ENCODE measurements at regions not wholly inside any gene's neighbourhood (a gene's known extent, or its start where the extent isn't known, plus 50 kb on each side); places are given as distances from the start of the nearest gene placed in this dataset.

GRCh38 chr6:19268117-19268516 lies 569.1 kb upstream of the ID4 start:
- DNase-seq (ENCODE audit: low read depth): no peak

- no peak for DNase-seq (ENCODE audit: low read depth)
Observed at GRCh38 chr6:19268718-19269117, 568.5 kb upstream of the ID4 start.

- DNase-seq (ENCODE audit: low read depth): no peak
Observed at GRCh38 chr6:19269341-19269898, 567.8 kb upstream of the ID4 start.

- no peak for DNase-seq (ENCODE audit: low read depth)
Observed at GRCh38 chr6:19270616-19271015, 566.6 kb upstream of the ID4 start.

GRCh38 chr6:19279273-19279684 lies 557.9 kb upstream of the ID4 start:
- no peak for DNase-seq (ENCODE audit: low read depth)

- no peak for DNase-seq (ENCODE audit: low read depth)
Observed at GRCh38 chr6:19287928-19288327, 549.2 kb upstream of the ID4 start.

- DNase-seq (ENCODE audit: low read depth): no peak
Observed at GRCh38 chr6:19289457-19289856, 547.7 kb upstream of the ID4 start.

GRCh38 chr6:19297880-19298279 lies 539.3 kb upstream of the ID4 start:
- DNase-seq (ENCODE audit: low read depth): no peak

GRCh38 chr6:19298421-19298820 lies 538.7 kb upstream of the ID4 start:
- DNase-seq (ENCODE audit: low read depth): no peak

- DNase-seq (ENCODE audit: low read depth): no peak
Observed at GRCh38 chr6:19299129-19299528, 538.0 kb upstream of the ID4 start.

- peak; percentile 66 for DNase-seq (ENCODE audit: low read depth)
Observed at GRCh38 chr6:19301980-19302379, 535.2 kb upstream of the ID4 start.

GRCh38 chr6:19303383-19303782 lies 533.8 kb upstream of the ID4 start:
- DNase-seq (ENCODE audit: low read depth): peak; percentile 8

GRCh38 chr6:19309661-19310060 lies 527.5 kb upstream of the ID4 start:
- DNase-seq (ENCODE audit: low read depth): no peak

GRCh38 chr6:19311786-19312185 lies 525.4 kb upstream of the ID4 start:
- no peak for DNase-seq (ENCODE audit: low read depth)

GRCh38 chr6:19312241-19312978 lies 524.8 kb upstream of the ID4 start:
- DNase-seq (ENCODE audit: low read depth): no peak

GRCh38 chr6:19317431-19317986 lies 519.7 kb upstream of the ID4 start:
- no peak for DNase-seq (ENCODE audit: low read depth)

GRCh38 chr6:19319005-19319404 lies 518.2 kb upstream of the ID4 start:
- no peak for DNase-seq (ENCODE audit: low read depth)

- no peak for DNase-seq (ENCODE audit: low read depth)
Observed at GRCh38 chr6:19320111-19320581, 517.0 kb upstream of the ID4 start.

GRCh38 chr6:19322691-19323485 lies 514.3 kb upstream of the ID4 start:
- DNase-seq (ENCODE audit: low read depth): peak; percentile 34

- no peak for DNase-seq (ENCODE audit: low read depth)
Observed at GRCh38 chr6:19324376-19324775, 512.8 kb upstream of the ID4 start.

GRCh38 chr6:19325335-19325789 lies 511.8 kb upstream of the ID4 start:
- DNase-seq (ENCODE audit: low read depth): no peak

GRCh38 chr6:19327241-19327640 lies 509.9 kb upstream of the ID4 start:
- DNase-seq (ENCODE audit: low read depth): peak; percentile 39

GRCh38 chr6:19327661-19328060 lies 509.5 kb upstream of the ID4 start:
- no peak for DNase-seq (ENCODE audit: low read depth)

Data from ELR (cell line).